HG03095 (cell line): ENCODE measurements at regions not wholly inside any gene's neighbourhood (a gene's known extent, or its start where the extent isn't known, plus 50 kb on each side); places are given as distances from the start of the nearest gene placed in this dataset.

Experiments used
- ATAC-seq: cut with Tn5 transposase; IDR thresholded peaks from one replicate; pipeline ENCODE4 v1.9.1; 2021; ENCODE audit warnings: moderate library complexity; ENCODE audit not compliant: unreplicated experiment

GRCh38 chr2:221051162-221051561 lies 520.9 kb downstream of the EPHA4 start:
- ATAC-seq: no peak

GRCh38 chr2:221060376-221060775 lies 511.7 kb downstream of the EPHA4 start:
- ATAC-seq: no peak

GRCh38 chr2:221063568-221063967 lies 508.5 kb downstream of the EPHA4 start:
- no peak for ATAC-seq

GRCh38 chr2:221064058-221064854 lies 507.8 kb downstream of the EPHA4 start:
- ATAC-seq: no peak

DNA sequence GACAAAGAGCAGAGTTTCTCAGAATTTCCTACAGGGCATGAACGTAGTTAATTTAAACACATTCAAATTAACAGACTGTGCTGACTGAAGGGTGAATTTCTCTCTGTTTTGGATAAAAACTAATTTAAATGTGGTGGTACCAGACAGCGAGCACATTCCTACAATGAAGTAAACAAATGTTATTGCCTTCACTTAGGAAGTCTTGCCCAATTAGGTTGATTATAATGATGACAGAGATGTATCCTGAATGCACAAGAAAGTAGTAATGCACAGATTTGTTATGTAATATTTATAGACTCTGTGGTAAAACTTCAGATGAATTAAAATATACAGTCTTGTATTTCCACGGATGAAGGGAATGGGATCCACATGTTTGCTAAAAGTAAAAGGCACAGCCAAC lies 507.2 kb downstream of the EPHA4 start:
- ATAC-seq: no peak

- ATAC-seq: no peak
Measured at GRCh38 chr2:221068123-221068522, 504.0 kb downstream of the EPHA4 start.

DNA sequence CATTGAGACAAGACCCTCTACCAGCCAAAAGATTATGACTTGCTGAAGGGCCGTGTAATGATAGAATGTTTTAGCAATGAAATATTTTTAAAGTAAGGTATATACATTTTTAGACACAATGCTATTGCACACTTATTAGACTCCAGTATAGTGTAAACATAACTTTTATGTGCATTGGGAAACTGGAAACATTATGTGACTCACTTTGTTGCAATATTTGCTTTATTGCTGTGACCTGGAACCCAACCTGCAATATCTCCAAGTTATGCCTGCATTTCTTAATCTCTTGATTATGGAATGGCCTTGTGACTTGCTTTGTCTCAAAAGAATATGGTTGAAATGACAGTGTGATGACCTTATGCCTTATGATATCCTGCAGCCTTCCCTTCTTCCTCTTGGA lies 502.0 kb downstream of the EPHA4 start:
- no peak for ATAC-seq

DNA sequence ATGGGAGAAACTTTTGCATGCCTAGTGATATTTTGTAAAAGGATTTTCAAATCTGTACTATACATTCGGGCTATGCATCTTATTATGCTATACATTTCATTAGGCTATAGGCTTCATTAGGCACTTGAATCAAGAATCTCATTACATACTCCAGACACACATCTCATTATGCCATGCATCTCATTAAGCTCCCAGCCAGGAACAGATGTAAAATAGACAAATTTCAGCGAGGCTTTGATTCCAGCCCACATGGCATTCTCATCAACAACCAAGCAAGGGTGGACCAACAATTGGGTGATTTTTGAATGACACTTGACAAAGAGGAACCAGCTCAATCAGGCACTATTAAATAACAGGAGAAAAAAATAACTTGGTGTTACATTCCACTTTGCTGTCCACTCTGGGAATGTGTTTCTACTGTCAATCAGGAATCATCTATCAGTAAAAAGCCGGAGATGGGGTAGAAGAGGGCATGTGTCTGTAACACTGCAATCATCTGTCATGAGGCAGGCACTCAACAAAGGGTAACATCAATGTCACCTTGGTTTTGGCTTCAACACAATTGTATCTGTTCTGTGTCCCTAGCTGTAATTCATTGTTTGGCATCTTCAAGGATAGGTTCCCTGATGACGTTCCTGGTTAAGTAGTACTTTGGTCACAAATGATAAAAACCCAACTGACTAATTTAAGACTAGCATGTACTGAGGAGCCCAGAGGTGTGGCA lies 498.6 kb downstream of the EPHA4 start:
- ATAC-seq: no peak

DNA sequence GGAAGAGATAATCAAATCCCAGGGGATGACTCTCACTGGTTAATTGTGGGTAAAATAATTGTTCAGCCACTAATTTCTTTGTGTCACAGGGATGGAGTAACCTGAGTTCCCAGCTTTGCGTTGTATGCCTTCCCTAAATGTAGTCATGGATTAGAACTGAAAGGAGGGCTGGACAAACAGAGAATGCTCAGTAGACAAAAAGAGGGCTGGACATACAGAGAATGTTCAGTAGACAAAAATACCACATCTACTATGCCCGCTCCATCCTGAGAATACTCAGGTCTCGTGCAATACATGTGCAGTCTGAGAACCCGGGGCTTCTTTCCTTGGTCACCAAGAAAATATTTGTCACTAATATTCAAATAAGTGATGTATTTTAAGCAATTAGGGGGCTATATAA lies 497.9 kb downstream of the EPHA4 start:
- ATAC-seq: no peak

- no peak for ATAC-seq
Measured at GRCh38 chr2:221075203-221075602, 496.9 kb downstream of the EPHA4 start.

- ATAC-seq: no peak
Measured at GRCh38 chr2:221077251-221077650, 494.9 kb downstream of the EPHA4 start.

DNA sequence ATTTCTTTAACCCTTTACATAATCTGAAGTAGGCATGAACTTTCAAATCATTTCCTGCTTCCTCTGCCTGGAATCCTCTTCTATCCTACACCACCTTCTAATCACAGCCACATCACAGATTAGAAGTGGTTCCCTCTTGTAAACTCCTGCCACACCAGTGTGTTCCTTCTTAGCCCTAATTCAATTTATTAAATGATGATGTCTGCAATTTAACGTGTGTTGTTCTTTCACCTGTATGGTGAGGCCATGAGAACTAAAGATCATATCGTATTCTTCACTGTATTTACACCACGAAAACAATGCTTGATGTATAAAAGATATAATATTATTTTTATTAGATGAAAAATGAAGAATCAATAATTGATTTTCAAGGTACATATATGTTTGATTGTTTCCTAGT lies 494.3 kb downstream of the EPHA4 start:
- no peak for ATAC-seq

DNA sequence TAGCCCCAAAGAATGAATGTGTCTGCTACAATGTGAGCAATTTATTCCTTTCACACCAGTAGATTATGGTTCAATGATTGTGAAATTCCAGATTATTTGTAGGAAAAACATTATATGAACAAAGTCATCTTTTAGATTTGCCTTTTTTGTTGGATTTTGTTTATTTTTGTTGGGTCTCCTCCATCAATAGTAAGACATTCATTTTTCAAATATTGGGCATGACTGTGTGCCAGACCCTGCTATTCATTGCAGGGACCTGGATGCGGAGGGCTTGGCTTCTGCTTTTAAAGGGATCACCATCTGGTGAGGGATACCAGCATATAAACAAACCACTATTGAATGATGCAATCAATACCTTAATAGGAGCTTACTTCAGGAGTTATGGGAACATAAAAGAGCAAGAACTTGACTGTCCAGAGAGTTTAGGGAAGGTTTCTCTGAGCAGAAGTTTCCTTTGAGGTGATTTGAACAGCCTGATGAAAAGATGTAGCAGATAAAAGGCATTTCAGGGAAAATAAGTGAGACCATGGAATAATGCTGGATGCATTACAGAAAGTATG lies 486.7 kb downstream of the EPHA4 start:
- ATAC-seq: no peak

- ATAC-seq: no peak
Measured at GRCh38 chr2:221085936-221086335, 486.2 kb downstream of the EPHA4 start.

GRCh38 chr2:221087779-221088178 lies 484.3 kb downstream of the EPHA4 start:
- ATAC-seq: no peak

GRCh38 chr2:221088506-221088905 lies 483.6 kb downstream of the EPHA4 start:
- ATAC-seq: no peak

DNA sequence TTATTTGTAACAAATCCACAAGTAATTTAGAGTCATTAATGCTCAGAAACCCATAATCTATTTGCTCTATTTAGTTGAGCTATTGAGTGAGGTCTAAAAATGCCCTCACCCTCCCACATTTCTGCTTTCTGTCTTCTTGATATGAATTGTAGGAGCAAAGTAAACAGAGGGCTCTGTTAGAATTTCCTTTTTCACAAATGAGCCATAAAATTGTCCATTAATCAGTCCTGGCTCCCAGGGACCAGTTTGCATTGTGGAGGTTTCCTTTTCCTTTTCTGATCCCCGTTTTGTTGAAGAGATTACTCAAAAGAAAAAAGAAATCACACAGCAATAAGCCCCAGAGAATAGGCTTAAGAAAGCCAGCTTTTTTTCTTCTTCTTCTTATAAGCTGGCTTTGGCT lies 476.7 kb downstream of the EPHA4 start:
- no peak for ATAC-seq

GRCh38 chr2:221096706-221097567 lies 475.2 kb downstream of the EPHA4 start:
- ATAC-seq: no peak

GRCh38 chr2:221097568-221097915 lies 474.6 kb downstream of the EPHA4 start:
- ATAC-seq: no peak

DNA sequence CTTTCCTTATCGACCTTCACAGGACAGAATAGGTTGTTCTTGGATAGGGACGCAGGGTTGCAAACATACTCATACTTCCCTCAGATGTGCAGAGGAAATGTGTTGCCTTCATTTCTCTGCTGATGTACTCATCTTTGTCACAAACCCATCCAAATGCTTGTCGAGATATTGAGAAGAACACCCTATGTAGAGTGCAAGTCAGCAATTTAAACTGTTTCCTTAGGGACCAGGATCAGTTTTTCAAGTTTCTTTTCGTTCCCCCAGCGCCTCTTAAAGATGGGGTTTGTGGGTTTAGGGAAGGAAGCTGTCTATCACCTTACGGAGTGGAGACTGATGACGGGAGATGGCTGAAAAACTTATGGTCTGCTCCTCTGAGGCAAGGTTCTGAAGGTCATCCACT lies 474.2 kb downstream of the EPHA4 start:
- no peak for ATAC-seq

GRCh38 chr2:221100467-221101089 lies 471.5 kb downstream of the EPHA4 start:
- ATAC-seq: no peak
